ENCODE measurements at regions not wholly inside any gene's neighbourhood (a gene's known extent, or its start where the extent isn't known, plus 50 kb on each side); places are given as distances from the start of the nearest gene placed in this dataset.

DNA sequence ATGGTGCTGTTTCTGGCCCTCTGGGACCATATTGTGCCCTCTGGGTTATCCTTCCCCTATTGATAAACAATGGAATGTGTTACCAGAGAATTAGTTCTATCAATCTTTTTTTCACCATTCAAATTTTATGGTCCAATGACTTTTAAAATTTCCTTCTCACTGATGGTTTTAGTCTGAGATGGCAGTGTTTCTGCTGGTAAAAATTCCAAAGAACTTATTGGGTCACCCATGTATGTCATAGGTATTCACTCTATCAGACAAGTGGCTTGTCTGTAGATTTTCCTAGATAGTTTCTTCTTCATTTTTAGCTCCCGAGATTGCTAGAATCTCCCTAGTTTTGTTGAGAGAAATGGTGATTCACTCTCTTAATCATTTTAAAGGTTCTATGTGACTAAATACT lies 357.2 kb upstream of the RGS17 start:
- no peak for DNase-seq (ENCODE audit: extremely low read depth in 1 of 4, low spot score in 3 of 4)
- Histone ChIP-seq H3K9ac (ENCODE audit: insufficient read depth in 1 of 2, low read depth in 2 of 2, low read length in 2 of 2) (no peak overlapping the region), H3K4me3 (no peak overlapping the region), H2AFZ (ENCODE audit: low read depth, low read length) (no peak overlapping the region), H3K27ac (ENCODE audit: extremely low read depth, low read depth, low read length) (no peak overlapping the region), H3K9me1 (ENCODE audit: control insufficient read depth, insufficient read depth, low read length) (no peaks in the 10 kb centered on the region), H3K9me3 (replicated peaks; ENCODE audit: control insufficient read depth, insufficient read depth, low read depth, low read length) (no peaks in the 10 kb centered on the region; the same call in 1 of the 2 replicates), H4K20me1 (replicated peaks; ENCODE audit: control insufficient read depth, insufficient read depth, low read length) (no peaks in the 10 kb centered on the region), H3K36me3 (ENCODE audit: control insufficient read depth, insufficient read depth, low read length) (no peaks in the 10 kb centered on the region), H3K27me3 (ENCODE audit: control insufficient read depth in 2 of 2, insufficient read depth in 2 of 2, low read length in 2 of 2) (no peaks in the 10 kb centered on the region), H3K4me2 (ENCODE audit: insufficient read depth, low read length) (no peak overlapping the region), H3K4me1 (replicated peaks in 1 of 2; ENCODE audit: control insufficient read depth in 2 of 2, insufficient read depth in 2 of 2, low read length in 2 of 2) (no peaks in the 10 kb centered on the region), H3K79me2 (ENCODE audit: control insufficient read depth, insufficient read depth, low read length) (no peaks in the 10 kb centered on the region)
- ChIA-PET POLR2A (no interaction called here), CTCF (ENCODE audit: low intra/inter-chr PET ratio) (no interaction called here)
- 0% methylated on average over 1 of the region's 1 CpG for WGBS (ENCODE audit: insufficient coverage, low coverage, missing lambda C conversion rate)
- no peak for FAIRE-seq
- no TSS peak for BruUV-seq (replicated peaks)
- intact Hi-C loops (cut with micrococcal nuclease) = no loop called here
- in situ Hi-C loops (cut with MboI) = no loop called here
- no peak for ATAC-seq
- TF ChIP-seq NELFE (IDR thresholded peaks at IDR 0.05; ENCODE audit: insufficient read depth, insufficient read length) = no peak

DNA sequence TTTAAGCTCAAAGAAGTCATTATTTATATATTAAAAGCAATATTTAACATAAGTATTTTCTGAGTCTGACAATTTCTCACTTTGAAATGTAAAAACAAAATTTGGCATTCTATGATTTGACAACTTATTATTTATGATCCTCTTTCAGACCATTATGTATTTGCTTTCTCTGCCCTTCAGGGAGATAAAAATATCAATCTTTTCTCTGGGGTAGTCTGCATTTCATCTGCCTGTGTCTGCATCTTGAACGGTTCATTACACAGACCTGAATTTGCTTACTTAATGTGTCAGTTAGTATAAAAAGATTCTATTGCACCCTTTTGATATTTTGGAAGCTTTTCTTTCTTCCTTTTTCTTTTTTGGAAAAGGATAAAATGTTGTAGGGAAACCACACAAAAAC lies 354.0 kb upstream of the RGS17 start:
- Histone ChIP-seq H3K79me2 (ENCODE audit: control insufficient read depth, insufficient read depth, low read length) (no peaks in the 10 kb centered on the region), H3K27ac (ENCODE audit: extremely low read depth, low read depth, low read length) (no peak overlapping the region), H2AFZ (ENCODE audit: low read depth, low read length) (no peak overlapping the region), H3K27me3 (ENCODE audit: control insufficient read depth in 2 of 2, insufficient read depth in 2 of 2, low read length in 2 of 2) (no peaks in the 10 kb centered on the region), H4K20me1 (replicated peaks; ENCODE audit: control insufficient read depth, insufficient read depth, low read length) (no peaks in the 10 kb centered on the region), H3K4me3 (no peak overlapping the region), H3K9ac (ENCODE audit: insufficient read depth in 1 of 2, low read depth in 2 of 2, low read length in 2 of 2) (no peak overlapping the region), H3K4me2 (ENCODE audit: insufficient read depth, low read length) (no peak overlapping the region), H3K36me3 (ENCODE audit: control insufficient read depth, insufficient read depth, low read length) (no peaks in the 10 kb centered on the region), H3K9me3 (replicated peaks; ENCODE audit: control insufficient read depth, insufficient read depth, low read depth, low read length) (peaks cover 3% of the 10 kb centered on the region; the same call in 1 of the 2 replicates), H3K9me1 (ENCODE audit: control insufficient read depth, insufficient read depth, low read length) (no peaks in the 10 kb centered on the region), H3K4me1 (replicated peaks in 1 of 2; ENCODE audit: control insufficient read depth in 2 of 2, insufficient read depth in 2 of 2, low read length in 2 of 2) (no peaks in the 10 kb centered on the region)
- FAIRE-seq = no peak
- no peak for DNase-seq (ENCODE audit: extremely low read depth in 1 of 4, low spot score in 3 of 4)
- BruUV-seq (replicated peaks) = no TSS peak
- in situ Hi-C loops (cut with MboI) = no loop called here
- intact Hi-C loops (cut with micrococcal nuclease) = no loop called here
- no peak for ATAC-seq
- POLR2A ChIA-PET = no interaction called here
- CTCF ChIA-PET (ENCODE audit: low intra/inter-chr PET ratio) = no interaction called here
- TF ChIP-seq ZNF175 (CRISPR knock-in tag; IDR thresholded peaks at IDR 0.05; ENCODE audit: low read depth) (no peak), ZNF668 (CRISPR knock-in tag; IDR thresholded peaks at IDR 0.05) (no peak), NR2C1 (IDR thresholded peaks at IDR 0.05) (no peak), NR2C1 (tag; IDR thresholded peaks at IDR 0.05) (no peak), BRCA1 (IDR thresholded peaks at IDR 0.05) (no peak), BRCA1 (CRISPR knock-in tag; IDR thresholded peaks at IDR 0.05) (no peak), ZNF24 (IDR thresholded peaks at IDR 0.05) (no peak), POU5F1 (IDR thresholded peaks at IDR 0.05; ENCODE audit: borderline replicate concordance, low read depth, low read length, partially characterized antibody) (no peak), KDM1A (IDR thresholded peaks at IDR 0.05) (no peak)
- TF ChIP-seq, protein P1, sequence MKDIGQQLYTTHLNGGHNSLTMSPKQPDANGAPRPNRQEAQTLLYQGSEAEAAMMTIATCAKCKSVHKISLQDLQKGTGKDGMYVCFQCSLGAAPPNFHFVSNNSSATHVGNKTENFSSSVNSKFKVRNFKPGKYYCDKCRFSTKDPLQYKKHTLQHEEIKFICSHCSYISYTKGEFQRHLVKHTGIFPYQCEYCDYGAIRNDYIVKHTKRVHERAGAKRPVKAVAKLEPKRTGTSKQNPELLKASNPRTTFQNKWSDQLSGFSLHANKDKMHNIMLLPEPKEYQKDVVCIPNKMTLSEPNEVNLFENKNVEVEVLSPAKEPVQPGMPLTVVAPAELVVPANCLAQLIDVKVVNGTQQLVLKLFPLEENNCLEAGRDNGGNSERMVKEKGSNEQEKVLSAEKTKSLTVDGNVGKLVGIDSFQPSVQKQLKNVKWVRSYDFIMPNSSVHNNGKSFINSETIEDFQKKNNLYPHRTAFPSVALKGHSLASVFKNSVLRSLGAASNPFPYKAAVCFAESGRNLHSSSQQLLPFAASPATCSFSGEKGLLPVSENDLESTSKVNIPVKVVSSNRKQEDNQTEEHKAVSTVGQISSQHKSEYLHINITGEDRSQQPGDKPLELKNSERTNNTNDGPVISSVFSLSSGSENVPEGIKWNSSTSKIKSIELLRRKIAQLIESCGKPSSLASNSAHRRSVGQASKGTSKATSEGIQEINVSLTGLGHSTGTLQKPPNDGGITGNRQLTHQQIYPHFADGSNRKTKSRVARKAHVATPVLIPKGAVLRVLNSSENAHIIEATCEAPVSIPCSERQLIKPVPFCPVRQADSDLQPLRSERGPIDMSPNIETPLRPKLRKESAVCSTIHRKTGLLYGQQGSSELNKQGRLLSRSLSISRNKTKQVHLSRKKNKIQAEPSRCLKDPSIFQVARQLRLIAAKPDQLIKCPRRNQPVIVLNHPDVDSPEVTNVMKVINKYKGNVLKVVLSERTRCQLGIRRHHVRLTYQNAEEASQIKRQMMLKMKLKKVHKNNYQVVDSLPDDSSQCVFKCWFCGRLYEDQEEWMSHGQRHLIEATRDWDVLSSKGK (CRISPR knock-in tag; IDR thresholded peaks at IDR 0.05) = no peak
- 0% methylated on average over 1 of the region's 1 CpG for WGBS (ENCODE audit: insufficient coverage, low coverage, missing lambda C conversion rate)
